ENCODE measurements at regions not wholly inside any gene's neighbourhood (a gene's known extent, or its start where the extent isn't known, plus 50 kb on each side); places are given as distances from the start of the nearest gene placed in this dataset.
"Not testable (repeated sequence)": the region's sequence is repeated elsewhere in the genome, so short reads cannot be mapped to it uniquely, and the experiment has no call there.

DNA sequence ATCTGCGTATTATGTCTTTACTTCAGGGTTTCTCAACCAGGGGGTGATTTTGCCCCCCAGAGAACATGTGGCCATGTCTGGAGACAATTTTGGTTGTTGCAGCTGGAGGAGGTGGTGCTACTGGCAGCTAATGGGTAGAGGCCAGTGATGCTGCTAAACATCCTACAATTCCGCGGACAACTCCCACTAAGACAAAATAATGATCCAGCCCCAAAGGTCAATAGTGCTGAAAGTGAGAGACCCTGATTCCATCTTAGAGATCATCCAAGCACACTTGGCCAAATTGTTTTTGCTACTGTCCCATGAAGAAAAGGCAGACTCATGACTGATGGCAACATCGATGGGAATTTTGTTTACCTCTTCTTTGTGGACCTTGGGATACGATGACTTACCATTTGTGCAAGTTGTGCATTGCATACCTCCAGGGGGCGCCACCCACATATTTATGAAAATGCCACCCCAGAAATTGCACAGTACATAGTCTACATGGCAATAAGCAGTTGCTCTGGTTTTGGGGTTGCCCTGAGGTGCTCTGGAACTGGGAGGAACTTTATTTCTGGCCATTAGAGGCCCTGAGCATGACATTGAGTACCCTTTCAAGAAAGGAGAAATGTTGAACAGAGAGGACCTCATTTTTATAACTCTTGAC is 144.3 kb downstream of the UNC93B1 start:
- H3K27ac Mint-ChIP-seq; H3K9me3 Mint-ChIP-seq; H3K4me1 Mint-ChIP-seq; H3K4me3 Mint-ChIP-seq; H3K36me3 Mint-ChIP-seq (ENCODE audit: low read depth): not testable (repeated sequence)
- peaks cover 13% of the 10 kb centered on the region for H3K27me3 Mint-ChIP-seq (ENCODE audit: low read depth)
- TF ChIP-seq, protein P1, sequence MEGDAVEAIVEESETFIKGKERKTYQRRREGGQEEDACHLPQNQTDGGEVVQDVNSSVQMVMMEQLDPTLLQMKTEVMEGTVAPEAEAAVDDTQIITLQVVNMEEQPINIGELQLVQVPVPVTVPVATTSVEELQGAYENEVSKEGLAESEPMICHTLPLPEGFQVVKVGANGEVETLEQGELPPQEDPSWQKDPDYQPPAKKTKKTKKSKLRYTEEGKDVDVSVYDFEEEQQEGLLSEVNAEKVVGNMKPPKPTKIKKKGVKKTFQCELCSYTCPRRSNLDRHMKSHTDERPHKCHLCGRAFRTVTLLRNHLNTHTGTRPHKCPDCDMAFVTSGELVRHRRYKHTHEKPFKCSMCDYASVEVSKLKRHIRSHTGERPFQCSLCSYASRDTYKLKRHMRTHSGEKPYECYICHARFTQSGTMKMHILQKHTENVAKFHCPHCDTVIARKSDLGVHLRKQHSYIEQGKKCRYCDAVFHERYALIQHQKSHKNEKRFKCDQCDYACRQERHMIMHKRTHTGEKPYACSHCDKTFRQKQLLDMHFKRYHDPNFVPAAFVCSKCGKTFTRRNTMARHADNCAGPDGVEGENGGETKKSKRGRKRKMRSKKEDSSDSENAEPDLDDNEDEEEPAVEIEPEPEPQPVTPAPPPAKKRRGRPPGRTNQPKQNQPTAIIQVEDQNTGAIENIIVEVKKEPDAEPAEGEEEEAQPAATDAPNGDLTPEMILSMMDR (IDR thresholded peaks at IDR 0.05; ENCODE audit: unreplicated experiment in 3 of 3): peak in 1 of 3 experiments; percentile 24

DNA sequence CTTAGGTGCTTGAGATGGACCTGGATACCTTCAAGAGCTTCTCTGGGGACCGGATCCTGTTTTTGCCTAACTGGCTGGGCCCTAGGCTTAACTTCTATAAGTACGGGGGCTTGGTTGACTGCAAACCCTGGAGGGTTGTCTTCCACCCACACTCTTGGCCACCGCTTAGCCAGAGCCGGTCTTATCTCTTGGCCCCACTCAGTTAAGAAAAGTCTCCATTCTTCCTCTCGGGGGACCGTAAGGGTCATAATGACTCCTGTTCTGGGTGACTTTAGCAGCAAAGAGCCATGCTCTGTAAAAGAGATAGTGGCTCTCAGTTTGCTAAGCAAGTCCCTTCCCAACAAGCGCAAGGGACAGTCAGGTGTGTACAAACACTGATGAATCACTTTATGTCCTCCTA is 153.2 kb downstream of the UNC93B1 start:
- Mint-ChIP-seq H3K27me3 (ENCODE audit: low read depth) (peaks cover 36% of the 10 kb centered on the region), H3K4me1 (peaks cover 19% of the 10 kb centered on the region)
- H3K9me3 Mint-ChIP-seq; H3K4me3 Mint-ChIP-seq; H3K27ac Mint-ChIP-seq; H3K36me3 Mint-ChIP-seq (ENCODE audit: low read depth): not testable (repeated sequence)

DNA sequence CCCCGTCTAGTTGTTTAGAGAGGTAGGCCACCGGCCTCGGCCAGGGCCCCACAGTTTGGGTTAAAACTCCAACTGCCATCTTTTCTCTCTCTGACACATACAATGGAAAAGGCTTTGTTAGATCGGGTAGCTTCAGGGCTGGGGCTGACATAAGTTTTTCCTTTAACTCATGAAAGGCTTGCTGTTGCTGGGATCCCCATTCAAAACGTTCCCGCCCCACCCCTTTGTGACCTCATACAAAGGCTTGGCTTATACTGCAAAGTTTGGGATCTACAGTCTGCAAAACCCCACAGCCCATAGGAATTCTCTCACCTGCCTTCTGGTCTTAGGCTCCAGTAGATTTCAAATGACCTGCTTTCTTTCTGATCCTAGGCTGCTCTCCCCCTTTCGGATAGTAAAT is 154.1 kb downstream of the UNC93B1 start:
- not testable (repeated sequence) for H3K4me3 Mint-ChIP-seq; H3K9me3 Mint-ChIP-seq; H3K27ac Mint-ChIP-seq; H3K36me3 Mint-ChIP-seq (ENCODE audit: low read depth)
- peaks cover 30% of the 10 kb centered on the region for H3K27me3 Mint-ChIP-seq (ENCODE audit: low read depth)
- H3K4me1 Mint-ChIP-seq: peaks cover 19% of the 10 kb centered on the region

DNA sequence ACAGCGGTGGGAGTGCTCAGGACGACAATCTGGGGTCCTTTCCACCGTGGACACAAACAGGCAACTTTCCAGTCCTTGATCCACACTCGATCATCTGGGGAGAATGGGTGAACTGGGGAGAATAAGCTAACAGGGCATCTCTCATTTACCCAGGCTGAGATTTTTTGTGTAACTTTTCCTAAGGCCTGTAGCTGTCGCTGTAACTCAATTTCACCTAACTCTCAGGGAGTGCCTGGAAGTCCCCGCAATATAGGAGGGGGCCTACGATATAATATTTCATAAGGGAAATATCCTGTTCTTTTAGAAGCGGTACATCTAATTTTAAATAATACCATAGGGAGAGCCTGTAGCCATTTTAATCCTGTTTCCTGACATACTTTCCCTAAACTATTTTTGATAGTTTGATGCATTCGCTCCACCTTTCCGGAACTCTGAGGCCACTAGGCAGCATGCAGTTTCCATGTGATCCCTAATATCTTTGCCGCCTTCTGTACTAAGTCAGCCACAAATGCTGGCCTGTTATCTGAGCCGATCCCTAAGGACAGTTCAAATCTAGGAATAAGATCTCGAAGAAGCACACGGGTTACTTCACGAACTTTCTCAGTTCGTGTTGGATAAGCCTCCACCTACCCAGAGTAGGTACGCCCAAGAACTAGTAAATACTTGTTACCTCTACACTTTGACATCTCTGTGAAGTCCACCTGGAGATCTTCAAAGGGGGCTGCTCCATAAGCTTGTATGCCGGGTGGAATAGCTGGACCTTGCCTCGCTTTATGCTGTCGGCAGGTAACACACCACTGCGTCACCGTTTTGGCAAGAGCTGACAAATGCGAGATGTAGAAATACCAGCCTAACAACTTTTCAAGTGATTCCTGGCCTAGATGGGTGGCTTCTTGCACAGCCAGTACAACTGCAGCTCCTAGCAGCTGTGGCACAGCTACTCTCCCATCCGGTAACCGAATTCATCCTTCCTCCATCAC is 155.7 kb downstream of the UNC93B1 start:
- not testable (repeated sequence) for H3K4me3 Mint-ChIP-seq; H3K27ac Mint-ChIP-seq; H3K9me3 Mint-ChIP-seq; H3K36me3 Mint-ChIP-seq (ENCODE audit: low read depth)
- TF ChIP-seq, protein P1 (IDR thresholded peaks at IDR 0.05; ENCODE audit: unreplicated experiment in 3 of 3): peak; percentile 41 to 46 (median 42)
- Mint-ChIP-seq H3K4me1 (peaks cover 19% of the 10 kb centered on the region), H3K27me3 (ENCODE audit: low read depth) (peaks cover 29% of the 10 kb centered on the region)

DNA sequence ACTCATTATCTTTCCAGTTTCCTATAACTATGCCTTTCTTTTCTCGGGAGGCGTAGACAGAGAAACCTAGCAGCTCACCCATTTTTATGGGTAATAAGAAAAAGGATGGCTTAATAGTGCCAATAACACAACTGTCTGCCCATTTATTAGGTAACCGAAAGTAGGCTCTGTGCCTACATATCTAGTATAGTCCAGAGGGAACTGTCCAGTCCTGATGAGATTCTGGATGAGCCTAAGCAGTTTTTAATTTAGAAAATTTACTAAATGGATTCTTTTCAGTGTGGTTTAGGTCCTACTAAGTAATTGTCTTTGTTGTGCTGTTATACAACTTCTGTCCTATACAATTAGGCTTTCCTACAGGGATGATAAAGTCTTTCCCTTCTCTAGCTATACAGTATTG is 157.6 kb downstream of the UNC93B1 start:
- H3K36me3 Mint-ChIP-seq (ENCODE audit: low read depth); H3K4me3 Mint-ChIP-seq; H3K27ac Mint-ChIP-seq; H3K9me3 Mint-ChIP-seq: not testable (repeated sequence)
- peaks cover 11% of the 10 kb centered on the region for H3K4me1 Mint-ChIP-seq
- H3K27me3 Mint-ChIP-seq (ENCODE audit: low read depth): peaks cover 37% of the 10 kb centered on the region

DNA sequence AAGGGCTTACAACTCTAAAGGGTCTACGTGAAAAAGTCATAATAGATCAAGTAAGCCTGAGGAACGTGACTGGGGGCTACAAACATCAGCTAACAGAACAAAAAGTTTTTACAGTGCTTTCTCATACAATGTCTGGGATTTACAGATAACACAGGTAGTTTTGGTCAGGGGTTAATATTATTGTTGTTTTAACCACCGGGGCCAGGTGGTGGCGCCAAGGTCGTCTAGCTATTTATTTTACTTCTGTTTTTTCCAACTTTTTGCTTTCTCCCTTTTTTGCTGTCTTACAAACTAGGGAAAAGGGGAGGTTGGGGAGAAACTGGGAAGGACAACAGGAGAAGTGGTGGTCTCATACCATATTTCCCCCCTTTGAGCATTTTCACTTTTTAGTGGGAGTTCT is 158.6 kb downstream of the UNC93B1 start:
- not testable (repeated sequence) for H3K4me3 Mint-ChIP-seq; H3K9me3 Mint-ChIP-seq; H3K36me3 Mint-ChIP-seq (ENCODE audit: low read depth); H3K27ac Mint-ChIP-seq; H3K4me1 Mint-ChIP-seq
- H3K27me3 Mint-ChIP-seq (ENCODE audit: low read depth): peaks cover 39% of the 10 kb centered on the region

DNA sequence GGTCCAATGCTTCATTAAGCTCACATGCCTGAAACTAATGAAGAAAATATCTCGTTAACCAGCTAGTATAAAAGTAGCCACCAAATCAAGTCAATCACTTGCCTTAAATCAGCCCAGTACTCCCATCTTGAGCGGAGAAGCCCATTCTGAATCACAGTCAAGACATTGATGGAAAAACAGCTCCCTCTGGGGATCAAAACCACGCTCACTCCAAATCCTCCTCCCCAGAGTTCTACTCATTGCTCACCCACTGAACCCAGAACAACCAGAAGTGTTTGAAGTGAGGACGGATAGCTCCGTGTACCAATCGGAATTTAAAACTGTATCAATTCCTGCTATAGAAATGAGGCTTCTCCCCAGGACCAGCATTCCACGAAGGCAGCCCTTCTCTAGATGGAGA is 163.3 kb downstream of the UNC93B1 start:
- H3K27me3 Mint-ChIP-seq (ENCODE audit: low read depth): peaks cover 29% of the 10 kb centered on the region
- H3K4me3 Mint-ChIP-seq; H3K4me1 Mint-ChIP-seq; H3K27ac Mint-ChIP-seq; H3K36me3 Mint-ChIP-seq (ENCODE audit: low read depth); H3K9me3 Mint-ChIP-seq: not testable (repeated sequence)

DNA sequence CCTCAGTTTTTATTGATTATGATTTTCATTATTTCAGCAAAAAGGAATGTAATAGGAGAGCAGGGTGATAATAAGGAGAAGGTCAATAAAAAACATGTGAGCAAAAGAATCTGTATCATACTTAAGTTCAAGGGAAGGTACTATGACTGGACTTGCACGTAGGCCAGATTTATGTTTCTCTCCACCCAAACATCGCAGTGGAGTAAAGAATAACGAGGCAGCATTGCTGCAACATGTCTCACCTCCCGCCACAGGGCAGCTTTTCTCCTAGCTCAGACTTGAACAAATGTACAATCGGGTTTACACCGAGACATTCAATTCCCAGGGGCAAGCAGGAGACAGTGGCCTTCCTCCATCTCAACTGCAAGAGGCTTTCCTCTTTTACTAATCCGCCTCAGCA is 155.7 kb upstream of the ALDH3B2 start:
- peaks cover 14% of the 10 kb centered on the region for H3K4me1 Mint-ChIP-seq
- not testable (repeated sequence) for H3K27ac Mint-ChIP-seq; H3K9me3 Mint-ChIP-seq; H3K36me3 Mint-ChIP-seq (ENCODE audit: low read depth); H3K4me3 Mint-ChIP-seq
- H3K27me3 Mint-ChIP-seq (ENCODE audit: low read depth): peaks cover 27% of the 10 kb centered on the region

DNA sequence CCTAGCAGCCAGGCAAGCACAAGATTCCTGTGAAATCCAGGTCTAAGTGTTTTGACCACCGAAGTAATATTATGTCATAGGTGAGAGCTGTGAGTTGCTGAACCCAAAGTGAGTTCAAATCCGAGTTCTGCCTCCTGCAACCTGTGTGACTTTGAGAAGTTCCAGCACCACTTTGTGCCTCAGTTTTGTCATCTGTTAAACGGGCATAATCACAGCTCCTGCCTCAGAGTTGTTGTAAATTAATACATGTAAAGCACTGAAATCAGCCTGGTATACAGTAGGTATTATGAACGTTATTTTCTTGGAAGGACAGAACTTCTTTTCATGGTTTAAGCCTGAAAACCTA is 152.5 kb upstream of the ALDH3B2 start:
- Mint-ChIP-seq H3K27me3 (ENCODE audit: low read depth) (peaks cover 16% of the 10 kb centered on the region), H3K4me1 (peaks cover 14% of the 10 kb centered on the region), H3K27ac (peak overlapping the region; percentile 23 to 87 (median 85))
- H3K9me3 Mint-ChIP-seq; H3K4me3 Mint-ChIP-seq; H3K36me3 Mint-ChIP-seq (ENCODE audit: low read depth): not testable (repeated sequence)

DNA sequence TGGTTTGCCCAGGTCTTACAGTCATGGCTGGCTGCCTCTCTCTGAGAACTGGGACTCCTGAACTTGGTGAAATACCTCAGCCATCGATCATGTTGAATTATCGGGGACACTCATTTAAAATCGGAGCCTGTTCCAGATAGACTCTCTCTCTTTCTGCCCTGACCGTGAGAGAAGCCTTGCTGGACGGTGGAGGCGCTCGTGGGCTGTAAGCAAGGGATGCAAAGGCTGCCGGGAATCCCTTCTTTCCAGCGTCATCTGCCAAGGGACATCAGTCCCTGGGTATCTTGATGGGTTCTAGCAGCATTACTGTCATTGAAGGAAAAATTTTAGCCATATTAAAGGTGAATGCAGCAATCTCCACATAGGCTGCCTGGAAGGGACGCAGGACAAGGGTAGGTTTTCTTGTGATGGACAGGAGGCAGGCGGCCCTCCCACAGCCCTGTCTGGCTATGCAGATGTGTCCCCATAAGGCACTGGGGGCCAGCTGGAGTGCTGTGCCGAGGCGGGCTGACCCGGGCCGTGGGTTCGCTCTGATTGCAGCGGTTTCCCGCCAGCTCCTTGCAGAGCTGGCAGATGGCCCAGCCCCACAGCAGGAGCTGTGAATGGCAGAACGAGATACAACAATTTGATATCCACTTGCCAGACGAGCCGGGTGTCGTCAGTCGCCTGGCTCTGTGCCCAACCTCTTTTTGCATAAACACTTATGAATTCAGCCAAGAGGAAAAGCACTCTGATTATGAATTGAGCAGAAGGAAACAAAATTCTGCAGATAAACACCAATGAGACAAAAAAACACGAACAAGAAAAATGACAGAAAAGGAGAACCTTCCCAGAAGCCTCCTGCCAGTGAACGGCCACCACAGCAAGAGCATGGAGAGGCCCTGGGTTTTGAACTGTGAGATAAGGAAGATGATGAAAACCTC is 151.9 kb upstream of the ALDH3B2 start:
- peak overlapping the region; percentile 22 to 52 (median 33) for H3K4me3 Mint-ChIP-seq
- not testable (repeated sequence) for H3K9me3 Mint-ChIP-seq; H3K36me3 Mint-ChIP-seq (ENCODE audit: low read depth)
- peaks cover 14% of the 10 kb centered on the region for H3K4me1 Mint-ChIP-seq
- peaks cover 16% of the 10 kb centered on the region for H3K27me3 Mint-ChIP-seq (ENCODE audit: low read depth)
- H3K27ac Mint-ChIP-seq: peak overlapping the region; percentile 23 to 87 (median 85)

DNA sequence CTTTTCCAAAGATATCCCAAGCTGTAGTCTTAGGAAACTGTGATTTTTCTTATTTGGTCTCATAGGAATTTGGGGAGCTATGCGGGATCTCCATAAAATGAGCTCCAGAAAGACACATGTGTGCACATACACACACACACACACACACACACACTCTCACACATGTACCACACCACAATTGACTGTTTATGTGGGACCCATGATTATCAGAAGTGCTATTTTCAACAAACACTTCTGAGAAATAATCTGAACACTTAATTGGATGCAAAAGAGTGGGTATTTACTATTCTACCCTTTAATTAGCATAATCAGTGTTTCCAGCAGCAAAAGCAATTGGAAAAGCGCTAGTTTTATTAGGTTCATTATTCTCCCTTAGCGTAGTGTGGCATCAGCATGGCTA is 150.4 kb upstream of the ALDH3B2 start:
- Mint-ChIP-seq H3K27me3 (ENCODE audit: low read depth) (peaks cover 17% of the 10 kb centered on the region), H3K4me1 (peaks cover 14% of the 10 kb centered on the region)
- H3K4me3 Mint-ChIP-seq; H3K27ac Mint-ChIP-seq; H3K36me3 Mint-ChIP-seq (ENCODE audit: low read depth); H3K9me3 Mint-ChIP-seq: not testable (repeated sequence)
